HG03175 (cell line): ENCODE measurements at regions not wholly inside any gene's neighbourhood (a gene's known extent, or its start where the extent isn't known, plus 50 kb on each side); places are given as distances from the start of the nearest gene placed in this dataset.
"Not testable (repeated sequence)": the region's sequence is repeated elsewhere in the genome, so short reads cannot be mapped to it uniquely, and the experiment has no call there.

Experiments used
- ATAC-seq: cut with Tn5 transposase; IDR thresholded peaks from one replicate; pipeline ENCODE4 v1.9.1; 2021; ENCODE audit warnings: mild to moderate bottlenecking, moderate library complexity; ENCODE audit not compliant: unreplicated experiment

GRCh38 chr15:87549296-87549695 lies 707.2 kb downstream of the NTRK3 start:
- ATAC-seq: no peak

- not testable (repeated sequence) for ATAC-seq
These were observed 707.9 kb downstream of the NTRK3 start for GRCh38 chr15:87548590-87548989.

GRCh38 chr15:87547470-87548181 lies 708.9 kb downstream of the NTRK3 start:
- no peak for ATAC-seq

- no peak for ATAC-seq
These were observed 718.2 kb downstream of the NTRK3 start for GRCh38 chr15:87538327-87538834.

GRCh38 chr15:87537295-87537694 lies 719.2 kb downstream of the NTRK3 start:
- no peak for ATAC-seq

- ATAC-seq: not testable (repeated sequence)
These were observed 722.9 kb downstream of the NTRK3 start for GRCh38 chr15:87533637-87534036.

GRCh38 chr15:87528873-87529272 lies 727.7 kb downstream of the NTRK3 start:
- ATAC-seq: no peak

GRCh38 chr15:87527875-87528274 lies 728.7 kb downstream of the NTRK3 start:
- ATAC-seq: no peak

GRCh38 chr15:87527416-87527815 lies 729.1 kb downstream of the NTRK3 start:
- ATAC-seq: no peak

- no peak for ATAC-seq
These were observed 733.0 kb downstream of the NTRK3 start for GRCh38 chr15:87523516-87523915.

GRCh38 chr15:87522997-87523396 lies 733.5 kb downstream of the NTRK3 start:
- no peak for ATAC-seq

- ATAC-seq: no peak
These were observed 737.6 kb downstream of the NTRK3 start for GRCh38 chr15:87518957-87519356.

- ATAC-seq: no peak
These were observed 748.5 kb downstream of the NTRK3 start for GRCh38 chr15:87508086-87508485.

- no peak for ATAC-seq
These were observed 754.4 kb downstream of the NTRK3 start for GRCh38 chr15:87502173-87502572.

GRCh38 chr15:87500240-87500639 lies 756.3 kb downstream of the NTRK3 start:
- no peak for ATAC-seq

GRCh38 chr15:87498560-87498959 lies 758.0 kb downstream of the NTRK3 start:
- no peak for ATAC-seq

GRCh38 chr15:87496795-87497194 lies 759.7 kb downstream of the NTRK3 start:
- no peak for ATAC-seq

- no peak for ATAC-seq
These were observed 760.4 kb downstream of the NTRK3 start for GRCh38 chr15:87496109-87496508.

GRCh38 chr15:87493803-87494202 lies 762.7 kb downstream of the NTRK3 start:
- no peak for ATAC-seq

GRCh38 chr15:87492321-87492720 lies 764.2 kb downstream of the NTRK3 start:
- no peak for ATAC-seq

GRCh38 chr15:87490666-87491065 lies 765.9 kb downstream of the NTRK3 start:
- ATAC-seq: no peak

GRCh38 chr15:87489902-87490665 lies 766.5 kb downstream of the NTRK3 start:
- no peak for ATAC-seq
